Kidney (tissue), 13 donors: ENCODE measurements at regions not wholly inside any gene's neighbourhood (a gene's known extent, or its start where the extent isn't known, plus 50 kb on each side); places are given as distances from the start of the nearest gene placed in this dataset.

Experiments used
- DNase-seq, 5 donors: peaks; one replicate each; pipeline ENCODE4 v3.0.0-alpha.2; 2013 to 2020
- FAIRE-seq: peaks from 2 replicates; lab custom pipeline; 2012; peaks lifted over from hg19 to GRCh38; lab: Jason Lieb, UNC
- H3K27ac ChIP-seq, 2 donors: one replicate each; pipeline ENCODE4 v1.7.0; 2013; ENCODE audit warnings: low read depth in 2 of 2, low read length in 2 of 2, inconsistent platforms in 1 of 2
- H3K27me3 ChIP-seq: one replicate; pipeline ENCODE4 v1.7.1; 2013; ENCODE audit warnings: low read length, inconsistent platforms; ENCODE audit not compliant: control insufficient read depth, insufficient read depth
- H3K36me3 ChIP-seq, 3 donors: one replicate each; pipeline versions ENCODE4 v1.7.0 to v1.7.1; 2013; ENCODE audit warnings: low read length in 3 of 3, control low read depth in 1 of 3, inconsistent platforms in 1 of 3; ENCODE audit not compliant: insufficient read depth in 3 of 3, control insufficient read depth in 2 of 3
- H3K4me1 ChIP-seq, 3 donors: one replicate each; pipeline versions ENCODE4 v1.7.0 to v1.7.1; 2013; ENCODE audit warnings: low read length in 3 of 3, inconsistent platforms in 1 of 3, low read depth in 1 of 3; ENCODE audit not compliant: control insufficient read depth in 2 of 3, insufficient read depth in 2 of 3
- H3K4me3 ChIP-seq, 3 donors: one replicate each; pipeline versions ENCODE4 v1.7.0 to v1.8.1; 2013; ENCODE audit warnings: low read length in 3 of 3, control low read depth in 1 of 3, inconsistent platforms in 1 of 3
- H3K9ac ChIP-seq, 3 donors: one replicate each; pipeline versions ENCODE4 v1.7.0 to v1.7.1; 2013; ENCODE audit warnings: low read length in 3 of 3, control low read depth in 1 of 3, inconsistent platforms in 1 of 3
- H3K9me3 ChIP-seq, 3 donors: one replicate each; pipeline versions ENCODE4 v1.7.0 to v1.7.1; 2013; ENCODE audit warnings: low read length in 3 of 3, control low read depth in 1 of 3, inconsistent platforms in 1 of 3; ENCODE audit not compliant: control insufficient read depth in 2 of 3, insufficient read depth in 1 of 3
- intact Hi-C: fragments of 100-400 bp; cut with DNase I; formaldehyde crosslinking; loops from one replicate; pipeline ENCODE4 v1.11.1; 2022
- TF ChIP-seq, protein P1 (sequence below): IDR thresholded peaks from 3 replicates; pipeline ENCODE4 v1.5.1; 2012; ENCODE audit warnings: mild to moderate bottlenecking, moderate library complexity, borderline replicate concordance; ENCODE audit not compliant: insufficient read depth; ENCODE audit errors: extremely low read depth
- donor health status: control.
- donor health status: control.
- donor health status: control.
- donor health status: control.
- donor health status: control.
- donor health status: DM: yes; HTN: yes; CAD: no.
- donor health status: Normal renal cell carcinoma (clear cell type).

- Histone ChIP-seq H3K27ac (no peak overlapping the region), H3K36me3 (no peaks in the 10 kb centered on the region), H3K27me3 (no peaks in the 10 kb centered on the region), H3K9me3 (no peaks in the 10 kb centered on the region), H3K4me1 (no peaks in the 10 kb centered on the region), H3K4me3 (no peak overlapping the region), H3K9ac (no peak overlapping the region)
- intact Hi-C loops: no loop called here
- TF ChIP-seq, protein P1, sequence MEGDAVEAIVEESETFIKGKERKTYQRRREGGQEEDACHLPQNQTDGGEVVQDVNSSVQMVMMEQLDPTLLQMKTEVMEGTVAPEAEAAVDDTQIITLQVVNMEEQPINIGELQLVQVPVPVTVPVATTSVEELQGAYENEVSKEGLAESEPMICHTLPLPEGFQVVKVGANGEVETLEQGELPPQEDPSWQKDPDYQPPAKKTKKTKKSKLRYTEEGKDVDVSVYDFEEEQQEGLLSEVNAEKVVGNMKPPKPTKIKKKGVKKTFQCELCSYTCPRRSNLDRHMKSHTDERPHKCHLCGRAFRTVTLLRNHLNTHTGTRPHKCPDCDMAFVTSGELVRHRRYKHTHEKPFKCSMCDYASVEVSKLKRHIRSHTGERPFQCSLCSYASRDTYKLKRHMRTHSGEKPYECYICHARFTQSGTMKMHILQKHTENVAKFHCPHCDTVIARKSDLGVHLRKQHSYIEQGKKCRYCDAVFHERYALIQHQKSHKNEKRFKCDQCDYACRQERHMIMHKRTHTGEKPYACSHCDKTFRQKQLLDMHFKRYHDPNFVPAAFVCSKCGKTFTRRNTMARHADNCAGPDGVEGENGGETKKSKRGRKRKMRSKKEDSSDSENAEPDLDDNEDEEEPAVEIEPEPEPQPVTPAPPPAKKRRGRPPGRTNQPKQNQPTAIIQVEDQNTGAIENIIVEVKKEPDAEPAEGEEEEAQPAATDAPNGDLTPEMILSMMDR: no peak
- no peak for FAIRE-seq
- no peak for DNase-seq
Observed at GRCh38 chr15:26365077-26365476, 407.8 kb downstream of the GABRB3 start.

- TF ChIP-seq, protein P1: no peak
- DNase-seq (no peak), FAIRE-seq (no peak)
- no peaks in the 10 kb centered on the region for H3K27me3 ChIP-seq
- no peak overlapping the region for H3K27ac ChIP-seq
- H3K4me3 ChIP-seq: no peak overlapping the region
- no peak overlapping the region for H3K9ac ChIP-seq
- H3K4me1 ChIP-seq: no peaks in the 10 kb centered on the region
- intact Hi-C loops: no loop called here
- H3K9me3 ChIP-seq: no peaks in the 10 kb centered on the region
- no peaks in the 10 kb centered on the region for H3K36me3 ChIP-seq
Observed at GRCh38 chr15:26359855-26360254, 413.0 kb downstream of the GABRB3 start.

GRCh38 chr15:26358708-26359107 is 414.2 kb downstream of the GABRB3 start:
- intact Hi-C loops: no loop called here
- Histone ChIP-seq H3K27me3 (no peaks in the 10 kb centered on the region), H3K9me3 (no peaks in the 10 kb centered on the region), H3K4me3 (no peak overlapping the region), H3K27ac (no peak overlapping the region), H3K4me1 (no peaks in the 10 kb centered on the region), H3K9ac (no peak overlapping the region), H3K36me3 (no peaks in the 10 kb centered on the region)
- DNase-seq (no peak), FAIRE-seq (no peak)
- TF ChIP-seq, protein P1: no peak

- H3K9ac ChIP-seq: no peak overlapping the region
- H3K36me3 ChIP-seq: no peaks in the 10 kb centered on the region
- FAIRE-seq (no peak), DNase-seq (no peak)
- no peaks in the 10 kb centered on the region for H3K4me1 ChIP-seq
- H3K4me3 ChIP-seq: no peak overlapping the region
- no peak overlapping the region for H3K27ac ChIP-seq
- TF ChIP-seq, protein P1: no peak
- H3K27me3 ChIP-seq: no peaks in the 10 kb centered on the region
- intact Hi-C loops: no loop called here
- H3K9me3 ChIP-seq: no peaks in the 10 kb centered on the region
Observed at GRCh38 chr15:26357653-26358052, 415.2 kb downstream of the GABRB3 start.
